ENCODE measurements at regions not wholly inside any gene's neighbourhood (a gene's known extent, or its start where the extent isn't known, plus 50 kb on each side); places are given as distances from the start of the nearest gene placed in this dataset.

DNA sequence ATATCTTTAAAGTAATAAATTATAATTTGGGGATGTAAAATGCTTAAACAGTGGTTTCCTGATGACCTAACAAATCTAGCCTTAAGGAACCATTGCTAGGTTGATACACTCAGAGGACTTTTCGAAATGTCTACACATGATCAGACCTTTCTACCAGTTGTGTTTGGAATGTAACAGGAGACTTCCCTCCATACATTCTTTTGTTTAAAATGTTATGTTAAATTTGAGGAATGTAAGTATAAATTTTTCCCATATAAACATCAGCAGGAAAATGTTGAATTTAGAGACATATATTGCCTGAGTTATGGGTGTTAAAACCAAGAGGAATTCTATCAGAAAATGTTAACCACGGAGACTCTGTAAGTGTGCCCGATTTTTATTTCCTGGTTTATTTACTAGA lies 190.6 kb upstream of the SPRY1 start:
- TF ChIP-seq POLR2AphosphoS5 (IDR thresholded peaks at IDR 0.05; ENCODE audit: low read depth, low read length) (no peak), JUND (IDR thresholded peaks at IDR 0.05) (no peak), MEF2A (IDR thresholded peaks at IDR 0.05; ENCODE audit: borderline replicate concordance, low read depth) (no peak), NRF1 (IDR thresholded peaks at IDR 0.05; ENCODE audit: low read depth, low read length) (no peak), RAD21 (IDR thresholded peaks at IDR 0.05; ENCODE audit: low read length) (no peak), FOSL2 (IDR thresholded peaks at IDR 0.05; ENCODE audit: borderline replicate concordance, low read depth) (no peak), GABPA (IDR thresholded peaks at IDR 0.05; ENCODE audit: low read depth) (no peak), NFIC (IDR thresholded peaks at IDR 0.05; ENCODE audit: borderline replicate concordance) (no peak), SIN3A (IDR thresholded peaks at IDR 0.05; ENCODE audit: borderline replicate concordance, low read depth, low read length) (no peak), ELF1 (IDR thresholded peaks at IDR 0.05) (no peak), RFX5 (IDR thresholded peaks at IDR 0.05; ENCODE audit: low read length) (no peak), TCF12 (IDR thresholded peaks at IDR 0.05) (no peak), RXRA (IDR thresholded peaks at IDR 0.05; ENCODE audit: borderline replicate concordance, low read depth) (no peak), CHD2 (IDR thresholded peaks at IDR 0.05; ENCODE audit: low read length, partially characterized antibody) (no peak), TAF1 (IDR thresholded peaks at IDR 0.05; ENCODE audit: borderline replicate concordance, low read depth, low read length) (no peak)
- TF ChIP-seq, protein P1, sequence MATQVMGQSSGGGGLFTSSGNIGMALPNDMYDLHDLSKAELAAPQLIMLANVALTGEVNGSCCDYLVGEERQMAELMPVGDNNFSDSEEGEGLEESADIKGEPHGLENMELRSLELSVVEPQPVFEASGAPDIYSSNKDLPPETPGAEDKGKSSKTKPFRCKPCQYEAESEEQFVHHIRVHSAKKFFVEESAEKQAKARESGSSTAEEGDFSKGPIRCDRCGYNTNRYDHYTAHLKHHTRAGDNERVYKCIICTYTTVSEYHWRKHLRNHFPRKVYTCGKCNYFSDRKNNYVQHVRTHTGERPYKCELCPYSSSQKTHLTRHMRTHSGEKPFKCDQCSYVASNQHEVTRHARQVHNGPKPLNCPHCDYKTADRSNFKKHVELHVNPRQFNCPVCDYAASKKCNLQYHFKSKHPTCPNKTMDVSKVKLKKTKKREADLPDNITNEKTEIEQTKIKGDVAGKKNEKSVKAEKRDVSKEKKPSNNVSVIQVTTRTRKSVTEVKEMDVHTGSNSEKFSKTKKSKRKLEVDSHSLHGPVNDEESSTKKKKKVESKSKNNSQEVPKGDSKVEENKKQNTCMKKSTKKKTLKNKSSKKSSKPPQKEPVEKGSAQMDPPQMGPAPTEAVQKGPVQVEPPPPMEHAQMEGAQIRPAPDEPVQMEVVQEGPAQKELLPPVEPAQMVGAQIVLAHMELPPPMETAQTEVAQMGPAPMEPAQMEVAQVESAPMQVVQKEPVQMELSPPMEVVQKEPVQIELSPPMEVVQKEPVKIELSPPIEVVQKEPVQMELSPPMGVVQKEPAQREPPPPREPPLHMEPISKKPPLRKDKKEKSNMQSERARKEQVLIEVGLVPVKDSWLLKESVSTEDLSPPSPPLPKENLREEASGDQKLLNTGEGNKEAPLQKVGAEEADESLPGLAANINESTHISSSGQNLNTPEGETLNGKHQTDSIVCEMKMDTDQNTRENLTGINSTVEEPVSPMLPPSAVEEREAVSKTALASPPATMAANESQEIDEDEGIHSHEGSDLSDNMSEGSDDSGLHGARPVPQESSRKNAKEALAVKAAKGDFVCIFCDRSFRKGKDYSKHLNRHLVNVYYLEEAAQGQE (IDR thresholded peaks at IDR 0.05; ENCODE audit: low read depth, low read length) = no peak
- TF ChIP-seq, protein P2, sequence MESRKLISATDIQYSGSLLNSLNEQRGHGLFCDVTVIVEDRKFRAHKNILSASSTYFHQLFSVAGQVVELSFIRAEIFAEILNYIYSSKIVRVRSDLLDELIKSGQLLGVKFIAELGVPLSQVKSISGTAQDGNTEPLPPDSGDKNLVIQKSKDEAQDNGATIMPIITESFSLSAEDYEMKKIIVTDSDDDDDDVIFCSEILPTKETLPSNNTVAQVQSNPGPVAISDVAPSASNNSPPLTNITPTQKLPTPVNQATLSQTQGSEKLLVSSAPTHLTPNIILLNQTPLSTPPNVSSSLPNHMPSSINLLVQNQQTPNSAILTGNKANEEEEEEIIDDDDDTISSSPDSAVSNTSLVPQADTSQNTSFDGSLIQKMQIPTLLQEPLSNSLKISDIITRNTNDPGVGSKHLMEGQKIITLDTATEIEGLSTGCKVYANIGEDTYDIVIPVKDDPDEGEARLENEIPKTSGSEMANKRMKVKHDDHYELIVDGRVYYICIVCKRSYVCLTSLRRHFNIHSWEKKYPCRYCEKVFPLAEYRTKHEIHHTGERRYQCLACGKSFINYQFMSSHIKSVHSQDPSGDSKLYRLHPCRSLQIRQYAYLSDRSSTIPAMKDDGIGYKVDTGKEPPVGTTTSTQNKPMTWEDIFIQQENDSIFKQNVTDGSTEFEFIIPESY (IDR thresholded peaks at IDR 0.05; ENCODE audit: borderline replicate concordance, low read depth) = no peak
- TF ChIP-seq, protein P3, sequence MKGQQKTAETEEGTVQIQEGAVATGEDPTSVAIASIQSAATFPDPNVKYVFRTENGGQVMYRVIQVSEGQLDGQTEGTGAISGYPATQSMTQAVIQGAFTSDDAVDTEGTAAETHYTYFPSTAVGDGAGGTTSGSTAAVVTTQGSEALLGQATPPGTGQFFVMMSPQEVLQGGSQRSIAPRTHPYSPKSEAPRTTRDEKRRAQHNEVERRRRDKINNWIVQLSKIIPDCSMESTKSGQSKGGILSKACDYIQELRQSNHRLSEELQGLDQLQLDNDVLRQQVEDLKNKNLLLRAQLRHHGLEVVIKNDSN (IDR thresholded peaks at IDR 0.05; ENCODE audit: borderline replicate concordance, low read depth) = no peak
- peaks cover 0 to 5% of the 10 kb centered on the region in 2 experiments for H3K36me3 ChIP-seq (replicated peaks in 1 of 2; ENCODE audit: control insufficient read depth in 1 of 2, insufficient read depth in 2 of 2, low read length in 1 of 2)
- no peaks in the 10 kb centered on the region for H3F3A ChIP-seq (replicated peaks; ENCODE audit: insufficient read depth)
- no peak overlapping the region for H3K4me3 ChIP-seq (ENCODE audit: low read depth in 2 of 2, low read length in 1 of 2)
- H3K79me2 ChIP-seq (ENCODE audit: insufficient read depth) = no peaks in the 10 kb centered on the region
- H3K9me2 ChIP-seq = no peaks in the 10 kb centered on the region
- no peak overlapping the region for H2AFZ ChIP-seq (ENCODE audit: low read depth)
- H3K4me2 ChIP-seq = no peak overlapping the region
- ChIA-PET CTCF (interaction anchor here (0.7 kb wide), 1 partner anchor 34 kb away, joined by 3 read pairs; no protein-coding TSS in a partner anchor), POLR2A (interaction anchor here (0.7 kb wide), 1 partner anchor 93 kb away, joined by 3 read pairs; no protein-coding TSS in a partner anchor)
- no peak overlapping the region for H3K27ac ChIP-seq (ENCODE audit: low read depth in 2 of 2, low read length in 1 of 2)
- DNase-seq = no peak
- H3K27me3 ChIP-seq (ENCODE audit: insufficient read depth) = no peaks in the 10 kb centered on the region
- WGBS (ENCODE audit: low lambda C conversion rate) = 92% methylated on average over 3 of the region's 3 CpGs
- no peak overlapping the region for H3K9ac ChIP-seq
- H3K9me3 ChIP-seq = no peaks in the 10 kb centered on the region
- no peaks in the 10 kb centered on the region for H3K4me1 ChIP-seq (ENCODE audit: control insufficient read depth in 1 of 2, insufficient read depth in 2 of 2, low read depth in 1 of 2, low read length in 1 of 2)
- no peaks in the 10 kb centered on the region for H4K20me1 ChIP-seq (ENCODE audit: insufficient read depth)

All from SK-N-SH (cell line).